GM12864 (cell line): ENCODE measurements at regions not wholly inside any gene's neighbourhood (a gene's known extent, or its start where the extent isn't known, plus 50 kb on each side); places are given as distances from the start of the nearest gene placed in this dataset.

Source experiments
- DNase-seq: peaks from one replicate; pipeline ENCODE4 v3.0.0-alpha.2; 2011; ENCODE audit warnings: low read depth
- H3K4me3 ChIP-seq: 2 replicates; pipeline ENCODE4 v1.5.1; 2011; ENCODE audit warnings: mild to moderate bottlenecking, low read depth, low read length, control low read depth
- CTCF ChIP-seq: IDR thresholded peaks from 2 replicates; pipeline ENCODE4 v1.5.1; 2011; ENCODE audit warnings: low read depth, mild to moderate bottlenecking, moderate library complexity, low read length, control low read depth, inconsistent platforms; ENCODE audit errors: missing control alignments

GRCh38 chr13:95444006-95444730 lies 108.4 kb upstream of the CLDN10 start:
- DNase-seq = no peak
- H3K4me3 ChIP-seq = no peak overlapping the region
- no peak for TF ChIP-seq CTCF

GRCh38 chr13:95445131-95445530 lies 107.4 kb upstream of the CLDN10 start:
- TF ChIP-seq CTCF = no peak
- no peak overlapping the region for H3K4me3 ChIP-seq
- DNase-seq = no peak

DNA sequence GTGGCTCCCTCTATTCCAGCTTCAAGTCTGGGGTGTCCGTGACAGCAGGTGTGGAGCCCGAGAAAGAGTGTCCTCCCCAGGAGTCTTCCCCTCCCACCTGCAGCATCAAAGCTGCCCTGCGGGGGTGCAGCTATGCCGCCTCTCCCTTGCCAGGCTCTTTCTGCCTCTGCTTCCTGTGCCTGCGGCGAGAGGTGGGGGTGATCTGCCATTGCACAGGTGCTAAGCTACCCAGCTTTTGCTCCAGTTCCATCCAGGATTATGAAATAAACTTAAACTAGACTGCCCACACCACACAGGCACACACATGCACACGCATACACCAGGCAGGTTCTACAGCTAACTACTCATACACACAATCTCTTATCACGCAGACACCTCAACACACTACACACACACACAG lies 104.7 kb upstream of the CLDN10 start:
- no peak overlapping the region for H3K4me3 ChIP-seq
- no peak for DNase-seq
- TF ChIP-seq CTCF = no peak

- no peak overlapping the region for H3K4me3 ChIP-seq
- no peak for TF ChIP-seq CTCF
- no peak for DNase-seq
Measured at GRCh38 chr13:95451656-95452055, 100.9 kb upstream of the CLDN10 start.

- H3K4me3 ChIP-seq = no peak overlapping the region
- DNase-seq = no peak
- TF ChIP-seq CTCF = no peak
Measured at GRCh38 chr13:95452375-95452774, 100.1 kb upstream of the CLDN10 start.

GRCh38 chr13:95455782-95456181 lies 96.7 kb upstream of the CLDN10 start:
- DNase-seq = no peak
- TF ChIP-seq CTCF = no peak
- no peak overlapping the region for H3K4me3 ChIP-seq

- DNase-seq = no peak
- TF ChIP-seq CTCF = no peak
- peak overlapping the region; percentile 2; the same call in 1 of the 2 replicates for H3K4me3 ChIP-seq
Measured at GRCh38 chr13:95456815-95457214, 95.7 kb upstream of the CLDN10 start.
